ENCODE measurements at regions not wholly inside any gene's neighbourhood (a gene's known extent, or its start where the extent isn't known, plus 50 kb on each side); places are given as distances from the start of the nearest gene placed in this dataset.

GRCh38 chr3:180188512-180189309 lies 152.0 kb upstream of the PEX5L start:
- TF ChIP-seq CREB1 (CRISPR knock-in tag; IDR thresholded peaks at IDR 0.05) (no peak), ZNF512 (CRISPR knock-in tag; IDR thresholded peaks at IDR 0.05; ENCODE audit: borderline replicate concordance) (no peak), IRF1 (CRISPR knock-in tag; IDR thresholded peaks at IDR 0.05) (no peak), ATF1 (CRISPR knock-in tag; IDR thresholded peaks at IDR 0.05) (no peak), JUN (CRISPR knock-in tag; IDR thresholded peaks at IDR 0.05) (no peak), SMAD4 (CRISPR knock-in tag; IDR thresholded peaks at IDR 0.05) (no peak), EMX1 (CRISPR knock-in tag; IDR thresholded peaks at IDR 0.05) (no peak), GABPB1 (CRISPR knock-in tag; IDR thresholded peaks at IDR 0.05) (no peak)
- TF ChIP-seq, protein P1, sequence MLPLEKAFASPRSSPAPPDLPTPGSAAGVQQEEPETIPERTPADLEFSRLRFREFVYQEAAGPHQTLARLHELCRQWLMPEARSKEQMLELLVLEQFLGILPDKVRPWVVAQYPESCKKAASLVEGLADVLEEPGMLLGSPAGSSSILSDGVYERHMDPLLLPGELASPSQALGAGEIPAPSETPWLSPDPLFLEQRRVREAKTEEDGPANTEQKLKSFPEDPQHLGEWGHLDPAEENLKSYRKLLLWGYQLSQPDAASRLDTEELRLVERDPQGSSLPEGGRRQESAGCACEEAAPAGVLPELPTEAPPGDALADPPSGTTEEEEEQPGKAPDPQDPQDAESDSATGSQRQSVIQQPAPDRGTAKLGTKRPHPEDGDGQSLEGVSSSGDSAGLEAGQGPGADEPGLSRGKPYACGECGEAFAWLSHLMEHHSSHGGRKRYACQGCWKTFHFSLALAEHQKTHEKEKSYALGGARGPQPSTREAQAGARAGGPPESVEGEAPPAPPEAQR (CRISPR knock-in tag; IDR thresholded peaks at IDR 0.05): no peak
- TF ChIP-seq, protein P2, sequence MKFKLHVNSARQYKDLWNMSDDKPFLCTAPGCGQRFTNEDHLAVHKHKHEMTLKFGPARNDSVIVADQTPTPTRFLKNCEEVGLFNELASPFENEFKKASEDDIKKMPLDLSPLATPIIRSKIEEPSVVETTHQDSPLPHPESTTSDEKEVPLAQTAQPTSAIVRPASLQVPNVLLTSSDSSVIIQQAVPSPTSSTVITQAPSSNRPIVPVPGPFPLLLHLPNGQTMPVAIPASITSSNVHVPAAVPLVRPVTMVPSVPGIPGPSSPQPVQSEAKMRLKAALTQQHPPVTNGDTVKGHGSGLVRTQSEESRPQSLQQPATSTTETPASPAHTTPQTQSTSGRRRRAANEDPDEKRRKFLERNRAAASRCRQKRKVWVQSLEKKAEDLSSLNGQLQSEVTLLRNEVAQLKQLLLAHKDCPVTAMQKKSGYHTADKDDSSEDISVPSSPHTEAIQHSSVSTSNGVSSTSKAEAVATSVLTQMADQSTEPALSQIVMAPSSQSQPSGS (CRISPR knock-in tag; IDR thresholded peaks at IDR 0.05; ENCODE audit: borderline replicate concordance, low read depth): no peak
- Mint-ChIP-seq H3K27ac (no peak overlapping the region), H3K9me3 (no peaks in the 10 kb centered on the region), H3K4me3 (no peak overlapping the region), H3K27me3 (ENCODE audit: low read depth) (no peaks in the 10 kb centered on the region), H3K4me1 (no peaks in the 10 kb centered on the region), H3K36me3 (no peaks in the 10 kb centered on the region)
- ATAC-seq (no peak), DNase-seq (ENCODE audit: low spot score) (no peak)
- ChIA-PET POLR2A (no interaction called here), CTCF (no interaction called here)

DNA sequence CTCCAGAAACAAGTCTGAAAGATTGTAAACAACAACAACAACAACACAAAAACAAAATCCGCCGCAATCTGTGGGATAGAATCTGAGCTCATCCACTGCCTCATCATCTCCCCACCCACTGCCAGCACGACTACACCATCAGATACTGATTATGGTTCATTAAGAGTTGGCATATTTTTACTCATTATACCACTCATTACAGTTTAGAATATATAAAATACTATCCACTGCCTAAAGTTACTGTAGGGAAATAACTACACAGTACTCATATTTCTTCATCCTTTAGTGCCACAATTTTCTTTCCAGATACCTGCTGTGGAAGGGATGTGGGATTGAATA lies 152.5 kb upstream of the PEX5L start:
- Mint-ChIP-seq H3K4me3 (no peak overlapping the region), H3K36me3 (no peaks in the 10 kb centered on the region), H3K4me1 (no peaks in the 10 kb centered on the region), H3K27me3 (ENCODE audit: low read depth) (no peaks in the 10 kb centered on the region), H3K9me3 (no peaks in the 10 kb centered on the region), H3K27ac (no peak overlapping the region)
- ATAC-seq (no peak), DNase-seq (ENCODE audit: low spot score) (no peak)
- CTCF ChIA-PET: no interaction called here
- POLR2A ChIA-PET: no interaction called here
- no peak for TF ChIP-seq ZNF512 (CRISPR knock-in tag; IDR thresholded peaks at IDR 0.05; ENCODE audit: borderline replicate concordance)
- TF ChIP-seq, protein P3, sequence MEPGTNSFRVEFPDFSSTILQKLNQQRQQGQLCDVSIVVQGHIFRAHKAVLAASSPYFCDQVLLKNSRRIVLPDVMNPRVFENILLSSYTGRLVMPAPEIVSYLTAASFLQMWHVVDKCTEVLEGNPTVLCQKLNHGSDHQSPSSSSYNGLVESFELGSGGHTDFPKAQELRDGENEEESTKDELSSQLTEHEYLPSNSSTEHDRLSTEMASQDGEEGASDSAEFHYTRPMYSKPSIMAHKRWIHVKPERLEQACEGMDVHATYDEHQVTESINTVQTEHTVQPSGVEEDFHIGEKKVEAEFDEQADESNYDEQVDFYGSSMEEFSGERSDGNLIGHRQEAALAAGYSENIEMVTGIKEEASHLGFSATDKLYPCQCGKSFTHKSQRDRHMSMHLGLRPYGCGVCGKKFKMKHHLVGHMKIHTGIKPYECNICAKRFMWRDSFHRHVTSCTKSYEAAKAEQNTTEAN (CRISPR knock-in tag; IDR thresholded peaks at IDR 0.05): no peak
- TF ChIP-seq AR (CRISPR knock-in tag; IDR thresholded peaks at IDR 0.05): no peak
- TF ChIP-seq, protein P4, sequence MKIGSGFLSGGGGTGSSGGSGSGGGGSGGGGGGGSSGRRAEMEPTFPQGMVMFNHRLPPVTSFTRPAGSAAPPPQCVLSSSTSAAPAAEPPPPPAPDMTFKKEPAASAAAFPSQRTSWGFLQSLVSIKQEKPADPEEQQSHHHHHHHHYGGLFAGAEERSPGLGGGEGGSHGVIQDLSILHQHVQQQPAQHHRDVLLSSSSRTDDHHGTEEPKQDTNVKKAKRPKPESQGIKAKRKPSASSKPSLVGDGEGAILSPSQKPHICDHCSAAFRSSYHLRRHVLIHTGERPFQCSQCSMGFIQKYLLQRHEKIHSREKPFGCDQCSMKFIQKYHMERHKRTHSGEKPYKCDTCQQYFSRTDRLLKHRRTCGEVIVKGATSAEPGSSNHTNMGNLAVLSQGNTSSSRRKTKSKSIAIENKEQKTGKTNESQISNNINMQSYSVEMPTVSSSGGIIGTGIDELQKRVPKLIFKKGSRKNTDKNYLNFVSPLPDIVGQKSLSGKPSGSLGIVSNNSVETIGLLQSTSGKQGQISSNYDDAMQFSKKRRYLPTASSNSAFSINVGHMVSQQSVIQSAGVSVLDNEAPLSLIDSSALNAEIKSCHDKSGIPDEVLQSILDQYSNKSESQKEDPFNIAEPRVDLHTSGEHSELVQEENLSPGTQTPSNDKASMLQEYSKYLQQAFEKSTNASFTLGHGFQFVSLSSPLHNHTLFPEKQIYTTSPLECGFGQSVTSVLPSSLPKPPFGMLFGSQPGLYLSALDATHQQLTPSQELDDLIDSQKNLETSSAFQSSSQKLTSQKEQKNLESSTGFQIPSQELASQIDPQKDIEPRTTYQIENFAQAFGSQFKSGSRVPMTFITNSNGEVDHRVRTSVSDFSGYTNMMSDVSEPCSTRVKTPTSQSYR (CRISPR knock-in tag; IDR thresholded peaks at IDR 0.05): no peak
- TF ChIP-seq ARID4B (CRISPR knock-in tag; IDR thresholded peaks at IDR 0.05; ENCODE audit: borderline replicate concordance): no peak
- no peak for TF ChIP-seq TEAD1 (CRISPR knock-in tag; IDR thresholded peaks at IDR 0.05)

Measured in WTC11 (cell line).